Activated CD4-positive, alpha-beta T cell treated with anti-CD3 and anti-CD28 coated beads for 1 hour (primary cell): ENCODE measurements at regions not wholly inside any gene's neighbourhood (a gene's known extent, or its start where the extent isn't known, plus 50 kb on each side); places are given as distances from the start of the nearest gene placed in this dataset.

Experiments used
- DNase-seq: peaks from one replicate; pipeline ENCODE4 v3.0.0-alpha.2; 2020

- DNase-seq: no peak
Observed at GRCh38 chr3:194738254-194739093, 52.8 kb downstream of the FAM43A start.

- no peak for DNase-seq
Observed at GRCh38 chr3:194739498-194740284, 54.0 kb downstream of the FAM43A start.

- DNase-seq: no peak
Observed at GRCh38 chr3:194740859-194741491, 55.3 kb downstream of the FAM43A start.

GRCh38 chr3:194741916-194742315 is 56.2 kb downstream of the FAM43A start:
- DNase-seq: no peak

- DNase-seq: no peak
Observed at GRCh38 chr3:194744826-194745225, 59.1 kb downstream of the FAM43A start.

- DNase-seq: no peak
Observed at GRCh38 chr3:194745422-194746184, 59.9 kb downstream of the FAM43A start.

- DNase-seq: no peak
Observed at GRCh38 chr3:194748225-194748624, 62.5 kb downstream of the FAM43A start.

- DNase-seq: no peak
Observed at GRCh38 chr3:194749631-194750490, 64.2 kb downstream of the FAM43A start.

GRCh38 chr3:194750491-194750828 is 64.8 kb downstream of the FAM43A start:
- DNase-seq: no peak

GRCh38 chr3:194755671-194756459 is 70.2 kb downstream of the FAM43A start:
- DNase-seq: no peak

- no peak for DNase-seq
Observed at GRCh38 chr3:194756460-194756779, 70.7 kb downstream of the FAM43A start.

GRCh38 chr3:194756791-194757325 is 71.2 kb downstream of the FAM43A start:
- DNase-seq: no peak

GRCh38 chr3:194757647-194758061 is 72.0 kb downstream of the FAM43A start:
- no peak for DNase-seq

GRCh38 chr3:194758716-194759115 is 73.0 kb downstream of the FAM43A start:
- no peak for DNase-seq

GRCh38 chr3:194760494-194761137 is 74.9 kb downstream of the FAM43A start:
- no peak for DNase-seq

GRCh38 chr3:194761384-194761783 is 75.7 kb downstream of the FAM43A start:
- no peak for DNase-seq

- no peak for DNase-seq
Observed at GRCh38 chr3:194766845-194767244, 81.2 kb downstream of the FAM43A start.

- no peak for DNase-seq
Observed at GRCh38 chr3:194767446-194768207, 81.9 kb downstream of the FAM43A start.

GRCh38 chr3:194768586-194768985 is 82.9 kb downstream of the FAM43A start:
- no peak for DNase-seq
